Uterus (tissue), 2 donors: ENCODE measurements at regions not wholly inside any gene's neighbourhood (a gene's known extent, or its start where the extent isn't known, plus 50 kb on each side); places are given as distances from the start of the nearest gene placed in this dataset.
"Not testable (repeated sequence)": the region's sequence is repeated elsewhere in the genome, so short reads cannot be mapped to it uniquely, and the experiment has no call there.

Experiments used
- CTCF ChIP-seq, 4 experiments: fragments of 200-600 bp in 2 of 4; fragments of 450-650 bp in 2 of 4; sonication (generic) in 2 of 4; IDR thresholded peaks; one replicate each; pipeline ENCODE4 v1.5.1; 2016 to 2019; ENCODE audit warnings: antibody characterized with exemption in 4 of 4, mild to moderate bottlenecking in 2 of 4, moderate library complexity in 1 of 4
- POLR2A ChIP-seq, 2 donors: fragments of 450-650 bp; IDR thresholded peaks; one replicate each; pipeline ENCODE4 v1.6.1; 2016; ENCODE audit warnings: antibody characterized with exemption in 2 of 2, mild to moderate bottlenecking in 1 of 2, moderate library complexity in 1 of 2

DNA sequence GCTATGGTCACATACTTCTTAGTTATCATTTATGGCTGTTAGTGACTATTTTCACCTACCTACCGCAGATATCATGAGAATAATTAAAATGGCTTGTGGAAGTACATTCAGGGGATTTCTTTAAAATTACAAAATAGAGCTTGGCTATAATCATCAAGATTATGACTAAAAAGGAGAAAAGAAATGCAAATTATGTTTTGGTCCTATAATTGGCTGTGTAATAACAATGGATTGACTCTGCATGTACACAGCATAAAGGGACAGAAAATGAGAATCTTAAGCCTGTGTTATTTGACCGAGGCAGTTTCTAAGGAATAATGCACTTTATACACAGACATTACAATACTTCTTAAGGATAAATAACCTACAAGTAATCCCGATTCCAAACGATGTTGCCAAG, 112.0 kb upstream of the C1QTNF3 start:
- TF ChIP-seq POLR2A, CTCF (IDR thresholded peaks at IDR 0.05): not testable (repeated sequence)
